ENCODE measurements at regions not wholly inside any gene's neighbourhood (a gene's known extent, or its start where the extent isn't known, plus 50 kb on each side); places are given as distances from the start of the nearest gene placed in this dataset.

DNA sequence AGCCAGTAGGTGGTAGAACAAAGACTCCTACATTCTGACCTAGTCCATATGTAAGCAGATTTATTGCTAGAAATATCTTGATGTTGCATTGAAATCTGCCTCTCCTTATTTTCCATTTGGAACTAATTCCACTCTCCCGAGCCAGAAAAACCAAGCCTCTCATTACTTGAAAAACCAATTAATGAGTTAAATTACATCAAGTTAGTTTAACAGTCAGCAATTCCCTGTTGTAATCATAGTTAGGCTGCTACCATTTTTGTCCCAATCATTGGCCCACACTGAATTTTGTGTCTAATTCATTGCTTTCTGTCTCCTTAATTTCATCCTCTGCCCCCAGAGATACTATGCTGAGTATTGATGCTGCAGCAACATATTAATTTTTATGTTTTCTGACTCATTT, 168.3 kb upstream of the TNP1 start:
- peaks cover 20% of the 10 kb centered on the region for H3K27me3 Mint-ChIP-seq (ENCODE audit: insufficient read depth)
- H3K27ac Mint-ChIP-seq, result no peak overlapping the region
- TF ChIP-seq, protein P1, sequence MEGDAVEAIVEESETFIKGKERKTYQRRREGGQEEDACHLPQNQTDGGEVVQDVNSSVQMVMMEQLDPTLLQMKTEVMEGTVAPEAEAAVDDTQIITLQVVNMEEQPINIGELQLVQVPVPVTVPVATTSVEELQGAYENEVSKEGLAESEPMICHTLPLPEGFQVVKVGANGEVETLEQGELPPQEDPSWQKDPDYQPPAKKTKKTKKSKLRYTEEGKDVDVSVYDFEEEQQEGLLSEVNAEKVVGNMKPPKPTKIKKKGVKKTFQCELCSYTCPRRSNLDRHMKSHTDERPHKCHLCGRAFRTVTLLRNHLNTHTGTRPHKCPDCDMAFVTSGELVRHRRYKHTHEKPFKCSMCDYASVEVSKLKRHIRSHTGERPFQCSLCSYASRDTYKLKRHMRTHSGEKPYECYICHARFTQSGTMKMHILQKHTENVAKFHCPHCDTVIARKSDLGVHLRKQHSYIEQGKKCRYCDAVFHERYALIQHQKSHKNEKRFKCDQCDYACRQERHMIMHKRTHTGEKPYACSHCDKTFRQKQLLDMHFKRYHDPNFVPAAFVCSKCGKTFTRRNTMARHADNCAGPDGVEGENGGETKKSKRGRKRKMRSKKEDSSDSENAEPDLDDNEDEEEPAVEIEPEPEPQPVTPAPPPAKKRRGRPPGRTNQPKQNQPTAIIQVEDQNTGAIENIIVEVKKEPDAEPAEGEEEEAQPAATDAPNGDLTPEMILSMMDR (IDR thresholded peaks at IDR 0.05), result no peak
- H3K36me3 Mint-ChIP-seq (ENCODE audit: low read depth), result no peaks in the 10 kb centered on the region
- no peak for DNase-seq
- H3K9me3 Mint-ChIP-seq, result no peaks in the 10 kb centered on the region
- H3K4me1 Mint-ChIP-seq (ENCODE audit: low read depth), result no peaks in the 10 kb centered on the region
- H3K4me3 Mint-ChIP-seq, result no peak overlapping the region

DNA sequence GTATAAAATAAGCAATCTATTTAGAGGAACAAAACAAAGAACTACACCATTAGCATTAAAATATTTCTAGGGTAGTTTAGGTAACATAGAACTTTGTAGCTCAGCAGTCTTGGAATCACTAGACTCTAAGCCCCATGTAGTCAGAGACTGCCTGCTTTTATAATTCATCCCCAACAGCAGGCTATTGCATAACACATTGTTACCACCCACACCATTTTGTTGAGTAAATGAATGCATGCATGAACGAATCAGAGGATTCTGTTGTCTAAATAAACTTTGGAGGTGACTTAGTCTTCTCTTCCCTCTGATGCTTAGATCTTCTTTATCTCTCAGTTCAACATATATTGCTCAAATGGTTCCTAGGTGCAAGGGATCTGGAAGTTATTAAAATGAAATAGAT, 167.6 kb upstream of the TNP1 start:
- no peak for DNase-seq
- H3K27me3 Mint-ChIP-seq (ENCODE audit: insufficient read depth), result peaks cover 20% of the 10 kb centered on the region
- no peaks in the 10 kb centered on the region for H3K36me3 Mint-ChIP-seq (ENCODE audit: low read depth)
- H3K4me1 Mint-ChIP-seq (ENCODE audit: low read depth), result no peaks in the 10 kb centered on the region
- H3K27ac Mint-ChIP-seq, result no peak overlapping the region
- H3K4me3 Mint-ChIP-seq, result no peak overlapping the region
- no peaks in the 10 kb centered on the region for H3K9me3 Mint-ChIP-seq
- TF ChIP-seq, protein P1 (IDR thresholded peaks at IDR 0.05), result no peak

DNA sequence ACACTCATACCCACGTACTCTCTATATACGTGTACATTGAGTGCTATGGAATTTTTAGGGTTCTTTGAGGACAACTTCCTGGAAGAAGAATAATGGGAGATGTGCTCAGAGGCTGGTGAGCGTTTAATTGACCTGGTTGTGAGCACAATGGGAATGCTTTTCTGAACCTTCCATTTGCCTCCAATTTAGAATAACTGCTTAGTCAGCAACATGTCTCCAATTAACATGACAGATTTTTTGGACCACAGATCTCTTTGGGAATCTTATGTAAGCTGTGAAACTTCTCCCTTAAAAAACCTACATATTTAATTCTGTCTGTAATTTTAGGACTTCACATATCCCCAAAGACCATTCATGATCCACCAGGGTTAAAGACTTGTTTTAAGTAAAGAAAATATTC, 166.7 kb upstream of the TNP1 start:
- Mint-ChIP-seq H3K27me3 (ENCODE audit: insufficient read depth) (peaks cover 19% of the 10 kb centered on the region), H3K27ac (no peak overlapping the region), H3K4me1 (ENCODE audit: low read depth) (no peaks in the 10 kb centered on the region), H3K4me3 (no peak overlapping the region), H3K9me3 (no peaks in the 10 kb centered on the region), H3K36me3 (ENCODE audit: low read depth) (no peaks in the 10 kb centered on the region)
- no peak for DNase-seq
- TF ChIP-seq, protein P1 (IDR thresholded peaks at IDR 0.05), result no peak

DNA sequence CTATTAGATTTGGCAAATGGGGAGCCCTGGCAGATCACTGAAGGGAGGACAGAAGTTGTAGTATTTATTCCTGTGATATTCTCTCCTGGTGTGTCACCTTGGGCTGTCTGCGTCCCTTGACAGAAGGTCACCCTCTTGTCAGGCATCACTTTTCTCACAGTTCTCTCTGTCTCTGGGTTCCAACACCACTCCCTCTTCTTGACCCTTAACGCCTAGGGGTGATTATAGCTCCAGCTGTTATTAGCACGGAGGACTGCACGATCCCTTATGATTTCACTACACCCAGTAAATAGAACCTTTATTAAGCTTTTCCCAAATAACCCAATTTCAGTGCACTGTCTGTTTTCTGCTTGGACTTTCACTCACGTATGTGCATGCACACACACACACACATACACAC, 166.3 kb upstream of the TNP1 start:
- TF ChIP-seq, protein P1 (IDR thresholded peaks at IDR 0.05), result no peak
- H3K27ac Mint-ChIP-seq, result no peak overlapping the region
- no peaks in the 10 kb centered on the region for H3K36me3 Mint-ChIP-seq (ENCODE audit: low read depth)
- H3K4me3 Mint-ChIP-seq, result no peak overlapping the region
- no peaks in the 10 kb centered on the region for H3K9me3 Mint-ChIP-seq
- no peaks in the 10 kb centered on the region for H3K4me1 Mint-ChIP-seq (ENCODE audit: low read depth)
- H3K27me3 Mint-ChIP-seq (ENCODE audit: insufficient read depth), result peaks cover 20% of the 10 kb centered on the region
- no peak for DNase-seq

DNA sequence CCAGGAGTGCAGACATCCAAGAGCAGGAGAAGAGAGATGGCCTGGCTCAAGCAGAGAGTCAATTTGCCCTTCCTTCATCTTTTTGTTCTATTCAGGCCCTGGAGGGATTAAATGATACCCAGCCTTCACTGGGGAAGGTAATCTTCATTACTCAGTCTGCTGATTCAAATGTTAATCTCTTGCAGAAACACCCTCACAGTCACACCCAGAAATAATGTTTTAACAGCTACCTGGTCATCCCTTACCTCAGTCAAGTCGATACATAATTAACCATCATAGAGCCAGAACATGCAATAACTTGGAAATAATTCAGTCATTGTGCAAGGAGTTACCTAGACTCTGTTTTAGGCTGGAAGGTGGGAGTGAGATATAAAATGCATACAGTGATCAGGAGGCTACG, 163.7 kb upstream of the TNP1 start:
- TF ChIP-seq, protein P1 (IDR thresholded peaks at IDR 0.05), result no peak
- peaks cover 14% of the 10 kb centered on the region for H3K27me3 Mint-ChIP-seq (ENCODE audit: insufficient read depth)
- no peak for DNase-seq
- H3K4me1 Mint-ChIP-seq (ENCODE audit: low read depth), result no peaks in the 10 kb centered on the region
- H3K9me3 Mint-ChIP-seq, result no peaks in the 10 kb centered on the region
- no peak overlapping the region for H3K27ac Mint-ChIP-seq
- H3K4me3 Mint-ChIP-seq, result no peak overlapping the region
- H3K36me3 Mint-ChIP-seq (ENCODE audit: low read depth), result no peaks in the 10 kb centered on the region

All from HFFc6 (cell line).